GM21825 (cell line): ENCODE measurements at regions not wholly inside any gene's neighbourhood (a gene's known extent, or its start where the extent isn't known, plus 50 kb on each side); places are given as distances from the start of the nearest gene placed in this dataset.

Source experiments
- ATAC-seq: cut with Tn5 transposase; IDR thresholded peaks from one replicate; pipeline ENCODE4 v1.9.1; 2021; ENCODE audit warnings: mild to moderate bottlenecking, moderate library complexity; ENCODE audit not compliant: unreplicated experiment

GRCh38 chr2:204012072-204012653, 75.6 kb downstream of the ICOS start:
- ATAC-seq = no peak

- no peak for ATAC-seq
These were observed 78.7 kb downstream of the ICOS start for GRCh38 chr2:204015118-204015843.

GRCh38 chr2:204018717-204019116, 82.2 kb downstream of the ICOS start:
- no peak for ATAC-seq

- ATAC-seq = peak; percentile 77
These were observed 83.3 kb downstream of the ICOS start for GRCh38 chr2:204019572-204020501.

- ATAC-seq = no peak
These were observed 84.9 kb downstream of the ICOS start for GRCh38 chr2:204021290-204022081.

GRCh38 chr2:204022550-204022949, 86.0 kb downstream of the ICOS start:
- no peak for ATAC-seq

- no peak for ATAC-seq
These were observed 86.5 kb downstream of the ICOS start for GRCh38 chr2:204023088-204023487.

GRCh38 chr2:204024503-204024902, 87.9 kb downstream of the ICOS start:
- no peak for ATAC-seq

GRCh38 chr2:204024906-204025475, 88.4 kb downstream of the ICOS start:
- ATAC-seq = no peak

- ATAC-seq = no peak
These were observed 89.7 kb downstream of the ICOS start for GRCh38 chr2:204026294-204026693.

- ATAC-seq = peak; percentile 91
These were observed 90.5 kb downstream of the ICOS start for GRCh38 chr2:204027091-204027490.

- no peak for ATAC-seq
These were observed 93.8 kb downstream of the ICOS start for GRCh38 chr2:204030322-204030721.

- no peak for ATAC-seq
These were observed 94.5 kb downstream of the ICOS start for GRCh38 chr2:204031056-204031455.

- ATAC-seq = no peak
These were observed 95.7 kb downstream of the ICOS start for GRCh38 chr2:204032301-204032700.

GRCh38 chr2:204033611-204034495, 97.3 kb downstream of the ICOS start:
- ATAC-seq = no peak

- no peak for ATAC-seq
These were observed 100.1 kb downstream of the ICOS start for GRCh38 chr2:204036706-204037105.

- no peak for ATAC-seq
These were observed 100.7 kb downstream of the ICOS start for GRCh38 chr2:204037286-204037685.

GRCh38 chr2:204039298-204039838, 102.8 kb downstream of the ICOS start:
- no peak for ATAC-seq

- no peak for ATAC-seq
These were observed 103.5 kb downstream of the ICOS start for GRCh38 chr2:204040016-204040415.
